Colonic mucosa (tissue), 4 donors: ENCODE measurements at regions not wholly inside any gene's neighbourhood (a gene's known extent, or its start where the extent isn't known, plus 50 kb on each side); places are given as distances from the start of the nearest gene placed in this dataset.

Experiments
- DNase-seq: peaks from one replicate; pipeline ENCODE4 v3.0.0-alpha.2; 2020
- H3K27ac ChIP-seq: fragments of 200-600 bp; one replicate; pipeline ENCODE4 v1.8.0; 2021
- H3K27me3 ChIP-seq: fragments of 200-600 bp; one replicate; pipeline ENCODE4 v1.8.0; 2021
- H3K36me3 ChIP-seq: fragments of 200-600 bp; one replicate; pipeline ENCODE4 v1.8.0; 2021
- H3K4me1 ChIP-seq: fragments of 200-600 bp; one replicate; pipeline ENCODE4 v1.8.0; 2021; ENCODE audit warnings: mild to moderate bottlenecking
- H3K4me3 ChIP-seq: fragments of 200-600 bp; one replicate; pipeline ENCODE4 v1.8.0; 2021
- H3K9ac ChIP-seq, 2 donors: one replicate each; pipeline ENCODE4 v1.7.0; 2013; ENCODE audit warnings: control low read depth in 2 of 2, low read depth in 2 of 2, low read length in 2 of 2
- H3K9me3 ChIP-seq: fragments of 200-600 bp; one replicate; pipeline ENCODE4 v1.8.0; 2021
- intact Hi-C: fragments of 100-400 bp; cut with DNase I; formaldehyde crosslinking; loops from one replicate; pipeline ENCODE4 v1.14.1; 2022
- TF ChIP-seq, protein P1 (sequence below): fragments of 200-600 bp; IDR thresholded peaks from one replicate; pipeline ENCODE4 v1.8.0; 2022; ENCODE audit warnings: antibody characterized with exemption, mild to moderate bottlenecking
- donor health status: healthy.
- donor health status: DM: no; HTN: no; CAD: no.
- donor health status: DM: no; HTN: no; CAD: no.

DNA sequence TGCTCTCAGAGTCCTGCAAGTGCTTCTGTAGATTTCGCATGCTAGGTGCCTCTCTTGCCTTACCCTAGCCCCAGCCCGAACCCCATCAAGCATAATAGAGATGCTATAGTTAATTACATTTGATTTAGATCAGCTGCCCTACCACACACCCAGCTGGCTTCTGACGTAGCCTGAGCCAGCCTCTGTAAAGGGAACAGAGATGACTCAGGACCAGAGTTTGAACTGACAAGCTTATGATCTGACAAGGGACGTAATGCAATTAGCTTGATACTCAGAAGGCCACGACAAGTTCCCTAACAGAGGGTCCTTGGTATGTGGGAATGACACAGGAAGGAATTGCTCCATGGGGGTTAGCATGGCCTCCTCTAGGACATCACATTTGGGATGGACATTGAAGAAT lies 126.6 kb downstream of the LRATD1 start:
- no peaks in the 10 kb centered on the region for H3K4me1 ChIP-seq
- TF ChIP-seq, protein P1, sequence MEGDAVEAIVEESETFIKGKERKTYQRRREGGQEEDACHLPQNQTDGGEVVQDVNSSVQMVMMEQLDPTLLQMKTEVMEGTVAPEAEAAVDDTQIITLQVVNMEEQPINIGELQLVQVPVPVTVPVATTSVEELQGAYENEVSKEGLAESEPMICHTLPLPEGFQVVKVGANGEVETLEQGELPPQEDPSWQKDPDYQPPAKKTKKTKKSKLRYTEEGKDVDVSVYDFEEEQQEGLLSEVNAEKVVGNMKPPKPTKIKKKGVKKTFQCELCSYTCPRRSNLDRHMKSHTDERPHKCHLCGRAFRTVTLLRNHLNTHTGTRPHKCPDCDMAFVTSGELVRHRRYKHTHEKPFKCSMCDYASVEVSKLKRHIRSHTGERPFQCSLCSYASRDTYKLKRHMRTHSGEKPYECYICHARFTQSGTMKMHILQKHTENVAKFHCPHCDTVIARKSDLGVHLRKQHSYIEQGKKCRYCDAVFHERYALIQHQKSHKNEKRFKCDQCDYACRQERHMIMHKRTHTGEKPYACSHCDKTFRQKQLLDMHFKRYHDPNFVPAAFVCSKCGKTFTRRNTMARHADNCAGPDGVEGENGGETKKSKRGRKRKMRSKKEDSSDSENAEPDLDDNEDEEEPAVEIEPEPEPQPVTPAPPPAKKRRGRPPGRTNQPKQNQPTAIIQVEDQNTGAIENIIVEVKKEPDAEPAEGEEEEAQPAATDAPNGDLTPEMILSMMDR = no peak

DNA sequence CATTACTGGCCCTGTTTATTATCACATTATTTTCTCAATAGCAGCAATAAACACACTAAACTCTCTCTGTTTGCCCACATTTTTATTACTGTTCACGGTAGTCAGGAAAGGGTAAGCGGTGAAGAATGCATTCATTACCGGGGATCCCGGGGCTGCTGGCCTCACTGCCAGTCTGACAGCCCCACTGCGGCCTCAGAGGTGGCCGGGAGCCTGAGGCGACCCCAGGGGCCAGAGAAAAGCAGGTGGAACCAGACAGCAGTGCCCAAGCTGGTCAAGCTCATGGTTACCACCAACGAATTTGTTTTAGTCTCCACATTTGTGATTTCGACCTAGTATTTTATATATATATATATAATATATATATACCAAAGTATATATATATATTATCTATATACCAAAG lies 127.7 kb downstream of the LRATD1 start:
- Histone ChIP-seq H3K27ac (no peak overlapping the region), H3K4me3 (no peak overlapping the region), H3K27me3 (no peaks in the 10 kb centered on the region), H3K4me1 (no peaks in the 10 kb centered on the region), H3K9ac (no peak overlapping the region), H3K9me3 (no peaks in the 10 kb centered on the region), H3K36me3 (no peaks in the 10 kb centered on the region)
- intact Hi-C loops = no loop called here
- no peak for DNase-seq
- TF ChIP-seq, protein P1 = no peak

More for the DNA sequence above, 126.6 kb downstream of the LRATD1 start:
- H3K4me3 ChIP-seq = no peak overlapping the region
- H3K9me3 ChIP-seq = no peaks in the 10 kb centered on the region
- H3K36me3 ChIP-seq = no peaks in the 10 kb centered on the region
- no peak overlapping the region for H3K9ac ChIP-seq
- intact Hi-C loops = no loop called here
- H3K27me3 ChIP-seq = no peaks in the 10 kb centered on the region
- no peak overlapping the region for H3K27ac ChIP-seq
- DNase-seq = no peak

DNA sequence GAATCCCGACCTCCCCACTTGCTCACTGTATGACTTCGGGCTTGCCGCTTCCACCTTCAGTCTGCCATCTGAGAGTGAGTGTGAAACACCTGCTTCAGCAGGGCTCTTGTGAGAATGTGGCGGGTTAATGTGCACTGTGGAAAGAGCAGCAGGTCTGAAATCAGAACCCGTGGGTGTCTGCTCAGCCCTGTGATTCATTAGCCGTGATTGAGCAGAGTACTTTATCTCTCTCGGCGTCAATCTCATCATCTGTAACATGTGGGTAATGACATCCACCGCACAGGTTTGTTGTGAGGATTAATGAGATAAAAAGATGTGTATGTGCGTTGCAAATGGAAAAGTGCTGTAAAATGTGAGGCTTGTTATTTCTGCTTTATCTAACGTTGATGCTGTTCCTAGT lies 128.6 kb downstream of the LRATD1 start:
- H3K9me3 ChIP-seq = no peaks in the 10 kb centered on the region
- TF ChIP-seq, protein P1 = no peak
- DNase-seq = no peak
- H3K9ac ChIP-seq = no peak overlapping the region
- no peaks in the 10 kb centered on the region for H3K27me3 ChIP-seq
- H3K36me3 ChIP-seq = no peaks in the 10 kb centered on the region
- no peak overlapping the region for H3K4me3 ChIP-seq
- no peaks in the 10 kb centered on the region for H3K4me1 ChIP-seq
- intact Hi-C loops = no loop called here
- no peak overlapping the region for H3K27ac ChIP-seq

DNA sequence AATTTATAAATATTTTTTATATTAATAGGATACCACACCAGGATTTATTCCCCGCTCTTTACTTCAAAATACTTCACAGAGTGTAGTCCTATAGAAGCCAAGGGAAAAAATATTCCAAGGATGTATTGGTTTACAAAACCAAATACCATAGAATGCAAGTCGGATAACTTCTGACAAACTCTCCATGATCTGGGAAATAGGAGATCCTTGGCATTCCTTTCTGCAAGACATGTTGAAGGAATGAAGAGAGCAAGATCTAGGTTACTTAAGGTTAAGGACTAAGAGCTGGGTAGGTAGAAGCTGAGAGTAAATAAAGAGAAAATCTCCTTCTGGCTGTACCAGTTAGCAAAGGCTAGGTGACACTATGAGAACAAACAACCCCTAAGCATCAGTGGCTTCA lies 141.2 kb downstream of the LRATD1 start:
- Histone ChIP-seq H3K27ac (no peak overlapping the region), H3K36me3 (no peaks in the 10 kb centered on the region), H3K9ac (no peak overlapping the region), H3K27me3 (no peaks in the 10 kb centered on the region), H3K9me3 (no peaks in the 10 kb centered on the region), H3K4me1 (no peaks in the 10 kb centered on the region), H3K4me3 (no peak overlapping the region)
- TF ChIP-seq, protein P1 = no peak
- no peak for DNase-seq
- intact Hi-C loops = no loop called here

- no peak for DNase-seq
- intact Hi-C loops = no loop called here
- H3K9ac ChIP-seq = no peak overlapping the region
Measured at GRCh38 chr2:14774436-14774968, 142.0 kb downstream of the LRATD1 start.

More at GRCh38 chr2:14774436-14774968, 142.0 kb downstream of the LRATD1 start:
- TF ChIP-seq, protein P1 = no peak
- no peaks in the 10 kb centered on the region for H3K9me3 ChIP-seq
- H3K27me3 ChIP-seq = no peaks in the 10 kb centered on the region
- H3K36me3 ChIP-seq = no peaks in the 10 kb centered on the region
- no peaks in the 10 kb centered on the region for H3K4me1 ChIP-seq
- H3K27ac ChIP-seq = no peak overlapping the region
- no peak overlapping the region for H3K4me3 ChIP-seq
